SK-N-SH (cell line): ENCODE measurements at regions not wholly inside any gene's neighbourhood (a gene's known extent, or its start where the extent isn't known, plus 50 kb on each side); places are given as distances from the start of the nearest gene placed in this dataset.

Source experiments
- CTCF ChIA-PET: fragments of 300-600, 350-600 bp; formaldehyde crosslinking; extraction: SDS; loops from one replicate; lab custom pipeline; 2021; lab: Yijun Ruan, JAX
- POLR2A ChIA-PET: fragments of 350-600 bp; sonication (Branson Sonifier 250); formaldehyde crosslinking; extraction: SDS; loops from one replicate; lab custom pipeline; 2020; ENCODE audit warnings: antibody characterized with exemption, inconsistent platforms; lab: Yijun Ruan, JAX
- DNase-seq: peaks from one replicate; pipeline ENCODE4 v3.0.0; 2012
- H2AFZ ChIP-seq: fragments of 200-600 bp; sonication (generic); 2 replicates; pipeline ENCODE4 v1.8.1; 2016; ENCODE audit warnings: antibody characterized with exemption, mild to moderate bottlenecking, low read depth
- H3F3A ChIP-seq: fragments of 200-600 bp; sonication (generic); replicated peaks from 2 replicates; pipeline ENCODE3; 2016; ENCODE audit warnings: antibody characterized with exemption, mild to moderate bottlenecking; ENCODE audit not compliant: insufficient read depth
- H3K27ac ChIP-seq, 2 experiments: fragments of 200-500 bp in 1 of 2; fragments of 200-600 bp in 1 of 2; sonication (Bioruptor generic) in 1 of 2; sonication (generic), shearing (Covaris generic) in 1 of 2; 2 replicates each; pipeline versions ENCODE4 v1.5.1 to v1.6.1; 2014 to 2016; ENCODE audit warnings: low read depth in 2 of 2, inconsistent platforms in 1 of 2, low read length in 1 of 2, mild to moderate bottlenecking in 1 of 2, mixed read lengths in 1 of 2
- H3K27me3 ChIP-seq: fragments of 200-600 bp; sonication (generic), shearing (Covaris generic); 2 replicates; pipeline ENCODE4 v1.6.1; 2016; ENCODE audit warnings: mixed run types; ENCODE audit not compliant: insufficient read depth
- H3K36me3 ChIP-seq, 2 experiments: fragments of 200-500 bp in 1 of 2; fragments of 200-600 bp in 1 of 2; sonication (Bioruptor generic) in 1 of 2; sonication (generic) in 1 of 2; replicated peaks in 1 of 2; 2 replicates each; pipeline versions ENCODE3 to v1.5.1; 2014 to 2016; ENCODE audit warnings: low read length in 1 of 2, mild to moderate bottlenecking in 1 of 2; ENCODE audit not compliant: insufficient read depth in 2 of 2, control insufficient read depth in 1 of 2
- H3K4me1 ChIP-seq, 2 experiments: fragments of 200-500 bp in 1 of 2; fragments of 200-600 bp in 1 of 2; sonication (Bioruptor generic) in 1 of 2; sonication (generic), shearing (Covaris generic) in 1 of 2; 2 replicates each; pipeline versions ENCODE4 v1.5.1 to v1.6.1; 2014 to 2016; ENCODE audit warnings: low read depth in 1 of 2, low read length in 1 of 2, mixed run types in 1 of 2; ENCODE audit not compliant: insufficient read depth in 2 of 2, control insufficient read depth in 1 of 2
- H3K4me2 ChIP-seq: fragments of 200-600 bp; sonication (generic), shearing (Covaris generic); 2 replicates; pipeline ENCODE4 v1.6.1; 2017; ENCODE audit warnings: mixed run types
- H3K4me3 ChIP-seq, 2 experiments: fragments of 200-500 bp in 1 of 2; fragments of 200-600 bp in 1 of 2; sonication (Bioruptor generic) in 1 of 2; sonication (generic), shearing (Covaris generic) in 1 of 2; 2 replicates each; pipeline versions ENCODE4 v1.5.1 to v1.8.1; 2014 to 2016; ENCODE audit warnings: low read depth in 2 of 2, inconsistent platforms in 1 of 2, low read length in 1 of 2, mild to moderate bottlenecking in 1 of 2, mixed read lengths in 1 of 2, moderate library complexity in 1 of 2
- H3K79me2 ChIP-seq: fragments of 200-600 bp; sonication (generic); 2 replicates; pipeline ENCODE4 v1.8.1; 2017; ENCODE audit warnings: mild to moderate bottlenecking; ENCODE audit not compliant: insufficient read depth
- H3K9ac ChIP-seq: fragments of 200-600 bp; sonication (generic); 2 replicates; pipeline ENCODE4 v1.6.1; 2017; ENCODE audit warnings: mixed run types
- H3K9me2 ChIP-seq: fragments of 200-600 bp; sonication (generic); 2 replicates; pipeline ENCODE4 v1.6.1; 2017; ENCODE audit warnings: mixed run types
- H3K9me3 ChIP-seq: fragments of 200-600 bp; sonication (generic); 2 replicates; pipeline ENCODE4 v1.6.1; 2017; ENCODE audit warnings: mixed run types, mild to moderate bottlenecking, moderate library complexity
- H4K20me1 ChIP-seq: fragments of 200-600 bp; sonication (generic); 2 replicates; pipeline ENCODE4 v1.6.1; 2017; ENCODE audit warnings: mild to moderate bottlenecking, mixed run types; ENCODE audit not compliant: insufficient read depth
- CHD2 ChIP-seq: fragments of 150-350 bp; IDR thresholded peaks from 2 replicates; pipeline ENCODE4 v1.6.1; 2018; ENCODE audit warnings: low read length; ENCODE audit not compliant: partially characterized antibody
- ELF1 ChIP-seq: IDR thresholded peaks from 2 replicates; pipeline ENCODE4 v1.4.0; 2012
- EP300 ChIP-seq, 2 experiments: IDR thresholded peaks; 2 replicates each; pipeline versions ENCODE4 v1.4.0 to v1.6.1; 2012; ENCODE audit warnings: borderline replicate concordance in 1 of 2, low read depth in 1 of 2, low read length in 1 of 2
- FOSL2 ChIP-seq: IDR thresholded peaks from 2 replicates; pipeline ENCODE4 v1.4.0; 2012; ENCODE audit warnings: low read depth, mild to moderate bottlenecking, moderate library complexity, borderline replicate concordance
- GATA2 ChIP-seq: sonication (generic); formaldehyde crosslinking; IDR thresholded peaks from 2 replicates; pipeline ENCODE4 v1.5.0; 2020; ENCODE audit warnings: mild to moderate bottlenecking, missing genetic modification reagents
- IRF3 ChIP-seq: fragments of 150-350 bp; IDR thresholded peaks from 2 replicates; pipeline ENCODE4 v1.6.1; 2016; ENCODE audit warnings: mild to moderate bottlenecking, low read depth, low read length
- JUND ChIP-seq: IDR thresholded peaks from 2 replicates; pipeline ENCODE4 v1.4.0; 2012
- MXI1 ChIP-seq: IDR thresholded peaks from 2 replicates; pipeline ENCODE4 v1.6.1; 2012; ENCODE audit warnings: mild to moderate bottlenecking, low read depth, low read length, improper control_type of control experiment
- RCOR1 ChIP-seq: fragments of 150-350 bp; IDR thresholded peaks from 2 replicates; pipeline ENCODE4 v1.6.1; 2017; ENCODE audit warnings: antibody characterized with exemption, low read length
- SIN3A ChIP-seq: IDR thresholded peaks from 2 replicates; pipeline ENCODE4 v1.6.1; 2012; ENCODE audit warnings: low read depth, mild to moderate bottlenecking, low read length, moderate library complexity, borderline replicate concordance
- TAF1 ChIP-seq: IDR thresholded peaks from 2 replicates; pipeline ENCODE4 v1.6.1; 2012; ENCODE audit warnings: low read depth, mild to moderate bottlenecking, low read length, moderate library complexity, borderline replicate concordance
- TEAD4 ChIP-seq: IDR thresholded peaks from 2 replicates; pipeline ENCODE4 v1.4.0; 2012; ENCODE audit warnings: mild to moderate bottlenecking, borderline replicate concordance; ENCODE audit not compliant: insufficient read depth
- USF1 ChIP-seq: IDR thresholded peaks from 2 replicates; pipeline ENCODE4 v1.4.0; 2012; ENCODE audit warnings: low read depth, borderline replicate concordance
- WGBS: methylation state at CpG from one replicate; pipeline ENCODE4 v1.1.6; 2017; ENCODE audit warnings: low lambda C conversion rate; 5-methylcytosine and 5-hydroxymethylcytosine counted together
- TF ChIP-seq, protein P1 (sequence below): fragments of 150-350 bp; IDR thresholded peaks from 2 replicates; pipeline ENCODE4 v1.6.1; 2017; ENCODE audit warnings: antibody characterized with exemption, low read length, low read depth, borderline replicate concordance
- TF ChIP-seq, protein P2 (sequence below): IDR thresholded peaks from 2 replicates; pipeline ENCODE4 v1.4.0; 2012; ENCODE audit warnings: low read depth

- TF ChIP-seq GATA2 (no peak), CHD2 (no peak), SIN3A (no peak), FOSL2 (no peak)
- TF ChIP-seq, protein P1, sequence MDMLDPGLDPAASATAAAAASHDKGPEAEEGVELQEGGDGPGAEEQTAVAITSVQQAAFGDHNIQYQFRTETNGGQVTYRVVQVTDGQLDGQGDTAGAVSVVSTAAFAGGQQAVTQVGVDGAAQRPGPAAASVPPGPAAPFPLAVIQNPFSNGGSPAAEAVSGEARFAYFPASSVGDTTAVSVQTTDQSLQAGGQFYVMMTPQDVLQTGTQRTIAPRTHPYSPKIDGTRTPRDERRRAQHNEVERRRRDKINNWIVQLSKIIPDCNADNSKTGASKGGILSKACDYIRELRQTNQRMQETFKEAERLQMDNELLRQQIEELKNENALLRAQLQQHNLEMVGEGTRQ, result no peak
Measured at GRCh38 chr13:105307776-105308175, 1227.7 kb downstream of the EFNB2 start (continued).

DNA sequence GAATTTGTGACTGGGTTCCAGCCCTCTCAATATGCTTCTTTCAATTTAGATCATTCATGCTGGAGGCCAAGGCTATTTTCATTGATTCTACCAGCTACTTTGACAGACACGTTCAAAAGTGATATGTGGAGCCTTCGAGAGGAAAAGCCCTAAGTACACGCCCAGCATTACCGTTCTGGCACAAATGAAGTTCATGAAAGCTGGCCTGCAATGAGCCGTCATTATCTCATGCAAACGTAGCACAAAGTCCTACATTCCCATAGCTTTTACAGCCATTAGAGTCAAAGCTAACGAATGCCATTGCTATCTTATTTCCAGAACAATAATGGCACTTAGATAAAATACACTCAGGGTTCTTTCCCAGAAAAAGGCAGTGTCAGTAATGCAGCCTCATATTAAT is 1237.6 kb downstream of the EFNB2 start:
- Histone ChIP-seq H3K79me2 (no peaks in the 10 kb centered on the region), H3K36me3 (no peaks in the 10 kb centered on the region), H4K20me1 (no peaks in the 10 kb centered on the region), H3K9me2 (no peaks in the 10 kb centered on the region), H2AFZ (no peak overlapping the region), H3K27ac (no peak overlapping the region), H3K4me3 (no peak overlapping the region), H3K4me1 (no peaks in the 10 kb centered on the region), H3K9me3 (no peaks in the 10 kb centered on the region), H3K9ac (no peak overlapping the region), H3K27me3 (no peaks in the 10 kb centered on the region), H3F3A (no peaks in the 10 kb centered on the region), H3K4me2 (no peak overlapping the region)
- CTCF ChIA-PET, result interaction anchor here (1.2 kb wide), 1 partner anchor 10 kb away, joined by 3 read pairs; no protein-coding TSS in a partner anchor
- POLR2A ChIA-PET, result no interaction called here
- WGBS, result 50% methylated on average over 7 of the region's 7 CpGs
- TF ChIP-seq GATA2, result no peak
- no peak for TF ChIP-seq IRF3
- no peak for TF ChIP-seq EP300 (IDR thresholded peaks at IDR 0.05; ENCODE audit: borderline replicate concordance in 1 of 2, low read depth in 1 of 2, low read length in 1 of 2)
- TF ChIP-seq, protein P1, result no peak
- TF ChIP-seq MXI1, result no peak
- no peak for TF ChIP-seq USF1
- TF ChIP-seq RCOR1, result no peak
- no peak for TF ChIP-seq TAF1
- no peak for TF ChIP-seq ELF1
- TF ChIP-seq TEAD4, result no peak
- TF ChIP-seq, protein P2, sequence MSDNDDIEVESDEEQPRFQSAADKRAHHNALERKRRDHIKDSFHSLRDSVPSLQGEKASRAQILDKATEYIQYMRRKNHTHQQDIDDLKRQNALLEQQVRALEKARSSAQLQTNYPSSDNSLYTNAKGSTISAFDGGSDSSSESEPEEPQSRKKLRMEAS, result no peak
- no peak for TF ChIP-seq JUND
- DNase-seq, result no peak
